Raji (cell line): ENCODE measurements at regions not wholly inside any gene's neighbourhood (a gene's known extent, or its start where the extent isn't known, plus 50 kb on each side); places are given as distances from the start of the nearest gene placed in this dataset.

Experiments
- POLR2A ChIP-seq: IDR thresholded peaks from 2 replicates; pipeline ENCODE4 v1.6.1; 2011; ENCODE audit warnings: low read depth, low read length, control low read depth; ENCODE audit not compliant: insufficient read depth

DNA sequence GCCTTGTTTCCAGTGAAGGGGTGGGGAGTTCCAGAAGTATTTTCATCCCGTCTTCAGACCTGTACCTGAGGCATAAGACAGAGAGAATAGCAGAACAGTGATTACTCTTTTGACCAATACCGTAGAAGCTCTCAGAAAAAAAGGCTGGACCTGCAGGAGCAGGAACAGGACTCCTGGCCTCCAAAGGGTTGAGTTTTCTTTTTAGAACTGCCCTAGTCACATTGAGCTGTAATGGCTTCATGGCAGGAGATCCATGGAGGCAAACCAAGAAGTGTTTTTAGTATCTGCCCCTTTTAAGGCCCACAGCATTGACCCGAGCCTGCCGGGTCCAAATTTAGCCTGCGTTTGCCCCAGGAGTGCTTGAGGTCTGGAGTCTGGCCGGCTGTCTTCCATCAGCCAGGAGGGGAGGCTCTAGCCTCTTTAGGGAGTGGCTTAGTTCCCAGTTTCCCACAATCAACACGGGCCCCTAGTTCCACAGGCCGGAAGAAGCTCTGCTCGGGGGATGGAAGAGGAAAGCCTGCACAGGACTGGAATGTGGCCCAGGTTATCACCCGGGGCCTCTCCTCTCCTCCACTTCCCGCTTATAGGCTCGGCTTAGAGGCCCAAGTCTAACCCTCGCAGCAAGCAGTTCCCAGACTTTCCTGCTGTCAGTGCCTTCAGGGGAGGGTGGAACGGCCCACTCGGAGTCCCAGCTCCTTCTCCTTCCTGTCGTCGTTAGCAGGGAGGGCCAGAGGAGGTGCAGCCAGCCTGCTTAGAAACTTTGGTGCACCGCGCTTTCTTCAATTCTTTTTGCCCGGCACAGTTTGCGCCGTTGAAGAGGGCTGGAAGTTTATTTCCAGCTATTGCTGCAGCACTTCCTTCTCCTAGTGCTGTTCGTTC, 80.7 kb downstream of the C9orf152 start:
- no peak for TF ChIP-seq POLR2A

DNA sequence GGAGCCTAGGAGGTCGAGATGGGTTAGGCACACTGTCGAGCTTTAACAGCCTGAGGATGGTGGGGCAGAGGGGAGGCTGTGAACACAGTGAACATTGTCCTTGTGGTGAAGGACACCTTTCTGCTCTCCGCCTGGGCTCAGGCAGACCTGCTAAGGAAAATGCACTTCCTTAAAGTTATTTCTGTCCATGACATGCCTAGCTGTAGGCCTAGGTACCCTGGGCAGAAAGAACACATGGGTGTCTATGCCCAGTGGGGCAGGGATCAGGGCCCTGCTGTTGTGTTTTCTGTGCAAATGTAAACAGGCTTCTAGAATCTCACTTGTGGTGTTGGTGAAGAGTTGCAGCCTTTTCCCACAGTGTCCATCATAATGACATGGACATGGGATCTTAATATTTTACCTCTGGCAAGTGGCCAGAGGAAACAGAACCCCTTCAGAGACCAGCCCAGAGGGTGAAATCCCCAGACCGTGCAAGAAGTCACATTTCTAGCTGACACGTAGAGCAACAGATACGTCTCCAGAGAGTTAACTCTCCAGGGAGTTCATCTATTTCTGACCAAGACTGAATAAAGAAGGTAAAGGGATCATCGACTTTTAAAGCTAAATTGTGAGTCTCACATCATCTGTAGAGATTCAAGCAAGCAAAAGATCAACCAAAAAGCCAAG, 79.2 kb downstream of the C9orf152 start:
- 0 out of 2 replicates have a peak, but pooled peaks have one; percentile 25 for TF ChIP-seq POLR2A

DNA sequence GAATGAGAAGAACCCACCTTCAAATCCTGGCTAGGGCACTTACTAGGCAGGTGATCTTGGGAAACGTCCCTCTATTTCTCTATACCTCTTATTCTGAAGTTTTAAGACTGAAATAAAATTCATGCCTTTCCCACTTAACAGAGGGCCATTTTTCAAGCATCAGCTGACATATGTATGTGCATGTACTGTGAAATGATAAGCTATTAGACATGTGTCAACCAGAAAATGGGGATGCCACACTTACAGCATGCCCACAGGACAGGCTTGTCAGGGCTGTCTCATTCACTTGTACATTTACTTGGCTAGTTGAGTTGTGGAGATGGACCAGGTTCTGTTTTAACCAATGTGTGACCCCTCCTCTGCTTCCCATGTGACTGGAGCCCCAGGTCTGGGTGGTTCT, 78.5 kb downstream of the C9orf152 start:
- TF ChIP-seq POLR2A = no peak

DNA sequence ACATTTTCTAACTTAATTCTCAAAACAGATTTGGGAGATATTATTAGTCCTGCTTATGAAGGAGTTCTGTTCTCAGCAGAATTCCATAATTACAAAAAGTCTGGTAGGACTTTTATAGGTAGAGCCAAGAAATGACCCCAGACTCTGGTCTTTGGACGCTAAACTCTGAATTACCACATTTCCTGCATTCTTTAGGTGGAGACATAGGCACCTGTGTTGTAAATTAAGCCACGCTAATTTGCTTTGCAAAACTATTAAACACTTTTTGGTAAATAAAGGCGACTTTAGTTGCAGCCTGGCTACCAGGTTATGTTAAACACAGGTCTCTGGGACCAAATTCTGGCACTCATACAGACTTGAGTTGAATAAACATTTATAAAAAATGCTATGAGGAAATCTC, 77.7 kb downstream of the C9orf152 start:
- TF ChIP-seq POLR2A = peak; percentile 39; the same call in 1 of the 2 replicates

DNA sequence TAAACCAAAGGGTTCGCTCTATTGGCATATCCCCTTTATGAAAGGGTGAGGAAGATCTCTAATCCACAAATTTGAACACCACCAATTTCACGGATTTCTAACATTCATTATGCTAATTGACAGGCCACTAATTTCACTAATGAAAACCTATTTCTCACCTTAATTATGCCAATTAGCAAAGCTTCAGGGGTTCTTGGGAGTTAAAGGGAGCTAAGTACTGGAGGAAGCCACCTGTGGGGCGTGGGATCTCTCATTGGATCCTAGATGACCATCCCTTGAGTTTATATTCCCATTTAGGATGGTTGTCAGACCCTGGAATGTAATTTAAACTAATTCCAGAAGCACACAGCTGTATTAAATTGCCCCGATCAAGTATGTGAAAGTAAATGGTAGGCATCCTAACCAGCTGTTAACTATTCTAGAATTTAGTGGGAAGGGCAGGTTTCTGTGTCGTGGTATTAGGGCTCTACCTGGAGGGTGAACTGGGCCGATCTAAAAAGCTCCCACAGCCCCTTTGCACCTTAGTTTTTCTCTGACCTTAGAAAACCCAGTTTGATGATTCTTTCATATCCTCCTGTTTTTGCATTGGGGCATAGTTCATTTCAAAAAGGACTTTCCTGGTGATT, 77.1 kb downstream of the C9orf152 start:
- no peak for TF ChIP-seq POLR2A

DNA sequence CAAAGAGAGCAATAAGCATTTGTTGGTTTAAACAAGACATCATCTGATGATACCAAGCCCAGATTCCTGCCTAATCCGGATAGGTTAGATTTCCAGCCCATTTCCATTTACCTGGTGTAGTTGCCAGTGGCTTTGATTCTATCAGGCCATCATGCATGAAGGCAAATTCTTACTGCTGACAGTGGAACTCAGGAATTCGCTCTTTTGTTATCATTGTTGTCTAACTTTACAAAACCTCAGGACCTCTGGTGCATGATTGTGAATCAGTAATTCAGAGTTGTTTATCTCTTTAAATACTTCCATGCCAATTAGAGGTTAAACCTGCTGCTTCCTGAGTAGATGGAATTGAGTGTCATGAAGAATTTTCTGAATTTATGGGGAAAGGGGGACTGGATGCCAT, 76.5 kb downstream of the C9orf152 start:
- TF ChIP-seq POLR2A = no peak

DNA sequence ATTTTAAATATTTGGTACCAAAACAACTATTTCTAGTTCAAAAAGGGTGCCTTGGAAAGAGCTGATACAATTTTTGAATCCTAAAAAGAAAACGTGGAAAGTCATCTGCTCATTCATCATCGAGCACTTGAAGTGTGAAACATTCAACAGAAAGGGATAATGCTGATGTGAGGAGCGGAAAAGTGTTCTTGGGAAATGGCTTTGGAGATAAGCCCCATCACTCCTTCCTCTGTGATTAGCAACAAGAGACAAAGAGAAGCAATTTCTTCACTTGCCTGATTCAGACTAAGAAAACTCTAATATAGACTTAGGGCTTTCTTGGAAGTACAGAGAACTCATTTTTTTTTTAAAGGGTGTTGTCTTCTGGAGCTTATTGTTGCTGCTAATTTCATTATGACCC, 74.9 kb downstream of the C9orf152 start:
- no peak for TF ChIP-seq POLR2A

DNA sequence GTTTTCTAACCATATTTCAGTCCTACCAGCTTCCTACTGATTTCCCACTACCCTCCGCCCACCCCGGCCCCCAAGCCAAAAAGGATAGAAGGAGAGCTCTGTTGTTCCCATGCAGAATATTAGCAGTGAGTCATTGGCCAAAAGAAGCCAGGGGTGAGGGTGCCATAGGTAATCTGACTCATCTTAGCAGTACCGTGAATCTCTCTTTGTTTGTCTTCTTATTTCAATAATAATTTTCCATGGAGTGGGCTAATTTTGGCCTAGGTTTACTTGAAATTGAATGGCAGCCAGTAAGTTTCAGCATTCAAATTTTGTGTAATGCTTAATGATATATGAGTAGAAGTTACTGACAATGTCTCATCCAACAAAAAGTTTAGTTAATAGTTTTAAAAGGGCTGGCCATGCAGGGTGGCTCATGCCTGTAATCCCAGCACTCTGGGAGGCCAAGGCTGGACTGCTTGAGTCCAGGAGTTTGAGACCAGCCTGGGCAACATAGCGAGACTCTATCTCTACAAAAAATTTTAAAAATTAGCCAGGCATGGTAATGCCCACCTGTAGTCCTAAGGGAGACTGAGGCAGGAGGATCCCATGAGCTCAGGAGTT, 74.2 kb downstream of the C9orf152 start:
- TF ChIP-seq POLR2A = no peak

DNA sequence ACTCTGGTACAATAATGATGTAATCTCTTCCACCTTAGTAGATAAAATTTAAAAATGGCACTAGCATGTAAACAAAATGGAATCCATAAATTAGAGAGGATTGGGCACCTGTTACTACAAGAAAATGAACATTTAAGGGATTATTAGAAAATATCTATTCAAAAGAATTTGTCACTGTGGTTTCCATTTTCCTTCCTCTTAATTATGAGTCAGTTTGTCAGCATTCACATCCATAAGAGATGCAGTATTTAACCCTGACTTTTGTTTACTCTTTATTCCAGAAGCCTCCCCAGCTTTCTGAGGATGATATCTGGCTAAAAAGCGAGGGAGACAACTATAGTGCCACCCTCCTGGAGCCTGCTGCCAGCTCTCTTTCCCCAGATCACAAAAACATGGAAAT, 72.1 kb downstream of the C9orf152 start:
- no peak for TF ChIP-seq POLR2A

DNA sequence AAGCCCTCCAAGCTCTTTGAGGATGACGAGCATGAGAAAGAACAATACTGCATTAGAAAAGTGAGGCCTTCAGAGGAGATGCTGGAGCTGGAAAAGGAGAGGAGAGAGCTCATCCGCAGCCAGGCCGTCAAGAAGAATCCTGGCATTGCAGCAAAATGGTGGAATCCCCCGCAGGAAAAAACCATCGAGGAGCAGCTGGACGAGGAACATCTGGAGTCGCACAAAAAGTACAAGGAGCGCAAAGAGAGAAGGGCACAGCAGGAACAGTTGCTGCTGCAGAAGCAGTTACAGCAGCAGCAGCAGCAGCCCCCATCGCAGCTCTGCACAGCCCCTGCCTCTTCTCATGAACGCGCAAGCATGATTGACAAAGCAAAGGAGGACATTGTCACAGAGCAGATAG, 71.2 kb downstream of the C9orf152 start:
- TF ChIP-seq POLR2A = no peak

DNA sequence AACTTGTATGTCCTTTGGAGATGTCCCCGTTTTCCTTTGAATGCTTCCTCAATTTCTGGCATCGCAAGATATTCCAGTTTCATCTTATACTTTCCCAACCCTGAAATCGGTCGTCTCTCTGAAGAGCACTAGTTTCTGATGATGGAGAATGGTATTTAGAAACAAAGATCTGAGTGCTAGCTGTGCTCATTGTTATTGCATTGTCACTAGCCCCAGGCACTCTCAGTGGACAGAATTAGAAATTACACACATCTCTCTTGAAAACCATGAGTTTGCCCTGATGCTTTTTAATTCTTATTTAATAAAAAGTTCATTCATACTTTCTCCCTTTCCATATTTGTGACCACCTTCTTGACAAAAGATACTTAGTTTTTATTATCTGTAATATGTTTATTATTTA, 67.7 kb downstream of the C9orf152 start:
- TF ChIP-seq POLR2A = no peak

DNA sequence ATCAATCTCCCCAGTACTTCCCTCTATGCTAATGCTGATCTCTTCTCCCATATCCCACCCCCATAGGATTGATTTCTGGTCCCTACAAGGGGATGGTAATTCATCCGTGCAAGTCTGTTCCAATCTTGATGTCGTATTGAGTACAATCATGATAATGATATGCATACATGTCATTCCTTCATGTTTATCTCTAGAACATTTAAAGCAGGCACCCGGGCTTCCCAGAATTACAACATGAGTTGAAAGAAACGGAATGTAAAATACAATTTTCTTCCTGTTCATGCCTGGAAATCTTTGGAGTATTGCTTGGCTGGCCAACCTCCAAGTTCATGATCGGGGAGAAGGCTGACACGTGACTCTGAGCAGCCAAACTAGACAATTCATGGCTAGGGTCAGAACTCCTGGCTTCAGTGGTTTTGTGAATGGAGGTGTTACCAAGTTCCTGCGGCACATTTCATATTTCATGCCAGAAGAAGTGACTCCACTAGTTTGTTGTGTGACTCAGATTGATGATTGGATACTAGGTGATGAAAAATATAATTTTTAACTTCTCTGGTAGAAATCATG, 66.6 kb downstream of the C9orf152 start:
- TF ChIP-seq POLR2A = no peak

DNA sequence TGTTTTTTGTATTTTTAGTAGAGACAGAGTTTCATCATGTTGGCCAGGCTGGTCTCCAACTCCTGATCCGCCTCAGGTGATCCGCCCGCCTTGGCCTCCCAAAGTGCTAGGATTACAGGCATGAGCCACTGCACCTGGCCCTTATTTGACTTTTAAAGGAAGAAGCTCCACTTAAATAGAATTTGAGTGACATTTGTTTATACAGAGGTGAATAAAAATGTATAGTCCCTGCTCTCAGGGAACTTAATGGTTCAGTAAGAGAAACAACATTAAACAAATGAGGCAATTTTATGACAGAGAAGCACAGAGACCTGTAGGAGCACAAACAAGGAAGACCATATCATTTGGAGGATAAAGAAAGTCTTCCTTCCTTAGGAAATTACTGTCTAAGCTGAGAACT, 65.7 kb downstream of the C9orf152 start:
- no peak for TF ChIP-seq POLR2A

DNA sequence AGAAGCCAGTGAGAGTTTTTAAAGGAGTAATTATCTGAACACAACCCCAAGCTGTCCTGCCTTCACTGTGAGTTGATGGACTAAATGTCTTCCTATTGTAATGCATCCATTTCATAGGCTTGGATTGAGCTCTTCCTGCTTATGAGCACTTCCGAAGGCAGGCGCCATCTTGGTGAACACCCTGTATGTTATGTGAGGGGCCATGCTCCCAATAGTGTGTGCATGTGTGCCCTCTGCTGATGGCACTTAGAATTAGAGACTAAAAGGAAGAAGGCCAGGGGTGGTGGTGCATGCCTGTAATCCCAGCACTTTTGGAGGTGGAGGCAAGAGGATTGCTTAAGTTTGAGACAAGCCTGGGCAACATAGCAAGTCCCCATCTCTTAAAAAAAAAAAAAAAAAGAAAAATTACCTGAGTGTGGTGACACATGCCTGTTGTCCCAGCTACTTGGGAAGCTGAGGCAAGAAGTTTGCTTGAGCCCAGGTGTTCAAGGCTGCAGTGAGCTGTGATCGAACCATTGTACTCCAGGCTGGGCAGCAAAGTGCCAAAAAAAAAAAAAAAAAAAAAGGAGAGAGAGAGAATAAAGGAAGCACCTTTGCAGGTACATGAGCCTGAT, 65.0 kb downstream of the C9orf152 start:
- TF ChIP-seq POLR2A = 0 out of 2 replicates have a peak, but pooled peaks have one; percentile 19

DNA sequence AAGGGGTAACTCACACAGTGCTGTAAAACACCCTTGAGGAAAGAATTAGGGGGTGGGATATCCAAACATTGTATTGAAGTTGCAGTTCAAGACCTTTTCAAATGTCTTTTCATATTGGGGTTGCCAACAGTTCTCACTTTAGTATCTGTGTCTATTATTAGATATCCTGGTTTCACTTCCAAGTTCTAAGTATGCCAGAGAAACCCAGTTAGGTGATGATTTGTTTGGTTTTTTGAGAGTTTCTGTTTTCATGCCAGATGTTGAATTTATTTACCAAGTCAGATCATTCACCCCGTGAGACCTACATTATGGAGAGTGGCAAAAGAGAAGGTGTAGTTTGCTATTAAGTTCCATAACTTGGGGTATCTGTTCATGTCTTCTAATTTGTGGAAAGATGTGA, 64.5 kb downstream of the C9orf152 start:
- TF ChIP-seq POLR2A = no peak
